ENCODE measurements at regions not wholly inside any gene's neighbourhood (a gene's known extent, or its start where the extent isn't known, plus 50 kb on each side); places are given as distances from the start of the nearest gene placed in this dataset.

- Histone ChIP-seq H3K9me1 (replicated peaks; ENCODE audit: control insufficient read depth, extremely low read depth, insufficient read depth, low read length) (no peaks in the 10 kb centered on the region), H3K27me3 (ENCODE audit: control insufficient read depth in 2 of 2, insufficient read depth in 2 of 2, low read length in 2 of 2) (no peaks in the 10 kb centered on the region), H4K20me1 (replicated peaks; ENCODE audit: control insufficient read depth, extremely low read depth, insufficient read depth, low read length) (no peaks in the 10 kb centered on the region), H3K79me2 (ENCODE audit: control insufficient read depth, insufficient read depth, low read length) (no peaks in the 10 kb centered on the region), H3K4me1 (ENCODE audit: control insufficient read depth, extremely low read depth, insufficient read depth, low read length) (no peaks in the 10 kb centered on the region), H3K9me3 (replicated peaks; ENCODE audit: control insufficient read depth, insufficient read depth, low read length) (peaks cover 4% of the 10 kb centered on the region), H3K9ac (replicated peaks; ENCODE audit: extremely low read depth, insufficient read depth, low read length) (no peak overlapping the region), H3K4me2 (ENCODE audit: insufficient read depth, low read length) (no peak overlapping the region), H3K27ac (ENCODE audit: insufficient read depth, low read depth, low read length) (no peak overlapping the region), H2AFZ (ENCODE audit: low read depth, low read length) (no peak overlapping the region), H3K36me3 (ENCODE audit: control insufficient read depth in 2 of 2, extremely low read depth in 1 of 2, insufficient read depth in 2 of 2, low read length in 2 of 2) (no peaks in the 10 kb centered on the region), H3K4me3 (replicated peaks in 1 of 3; ENCODE audit: insufficient read depth in 1 of 3, low read depth in 1 of 3, low read length in 3 of 3) (no peak overlapping the region)
- POLR2A ChIA-PET = no interaction called here
- FAIRE-seq (no peak), DNase-seq (ENCODE audit: low read depth, low spot score) (no peak)
- intact Hi-C loops (cut with micrococcal nuclease) (no loop called here), dilution Hi-C loops (cut with MboI; ENCODE audit: extremely low pct_ligation_motif_present, low sequenced_read_pairs) (no loop called here)
- no peak for TF ChIP-seq FOS (IDR thresholded peaks at IDR 0.05; ENCODE audit: borderline replicate concordance, insufficient read depth, low read length)
- TF ChIP-seq POLR2A (IDR thresholded peaks at IDR 0.05; ENCODE audit: low read depth, low read length) = no peak
- TF ChIP-seq GATA2 (IDR thresholded peaks at IDR 0.05; ENCODE audit: insufficient read depth, insufficient read length, low read depth, low read length) = no peak
- TF ChIP-seq MYC (IDR thresholded peaks at IDR 0.05; ENCODE audit: low read depth, low read length) = no peak
- TF ChIP-seq JUN (IDR thresholded peaks at IDR 0.05; ENCODE audit: borderline replicate concordance, insufficient read depth, insufficient read length, low read depth) = no peak
- no peak for TF ChIP-seq EZH2 (IDR thresholded peaks at IDR 0.05; ENCODE audit: borderline replicate concordance, low read depth, low read length, severe bottlenecking)
- TF ChIP-seq MAX (IDR thresholded peaks at IDR 0.05; ENCODE audit: insufficient read depth, insufficient read length) = no peak
- TF ChIP-seq POLR2AphosphoS5 (IDR thresholded peaks at IDR 0.05; ENCODE audit: insufficient read depth, low read depth, low read length) = no peak
- TF ChIP-seq CTCF (IDR thresholded peaks at IDR 0.05; ENCODE audit: extremely low read depth in 1 of 2, insufficient read depth in 1 of 2, low read depth in 1 of 2, low read length in 2 of 2) = no peak
- CTCF ChIA-PET = no interaction called here
- no TSS peak for BruUV-seq (replicated peaks)
These were observed 394.5 kb upstream of the SOX9 start for GRCh38 chr17:71726341-71726740.

Data from endothelial cell of umbilical vein (primary cell).